DND-41 (cell line): ENCODE measurements at regions not wholly inside any gene's neighbourhood (a gene's known extent, or its start where the extent isn't known, plus 50 kb on each side); places are given as distances from the start of the nearest gene placed in this dataset.

Experiments
- ATAC-seq: fragments of 200-7000 bp; cut with Tn5 transposase; 3 replicates; pipeline ENCODE4 v1.9.1; 2021; ENCODE audit warnings: low read depth; ENCODE audit not compliant: insufficient read depth
- DNase-seq: peaks from one replicate; pipeline ENCODE4 v3.0.0-alpha.2; 2020
- H2AFZ ChIP-seq: 2 replicates; pipeline ENCODE4 v1.6.0; 2012; ENCODE audit warnings: low read depth, low read length
- H3K27ac ChIP-seq: 2 replicates; pipeline ENCODE4 v1.5.1; 2012; ENCODE audit warnings: low read length, inconsistent platforms
- H3K27me3 ChIP-seq: fragments of 200-600 bp; sonication (generic); 2 replicates; pipeline ENCODE4 v1.6.0; 2012; ENCODE audit warnings: low read length, mild to moderate bottlenecking, inconsistent platforms; ENCODE audit not compliant: insufficient read depth, poor library complexity
- H3K36me3 ChIP-seq: 2 replicates; pipeline ENCODE4 v1.5.1; 2012; ENCODE audit warnings: low read length, inconsistent platforms; ENCODE audit not compliant: insufficient read depth
- H3K4me1 ChIP-seq: 2 replicates; pipeline ENCODE4 v1.5.1; 2012; ENCODE audit warnings: mild to moderate bottlenecking, low read length; ENCODE audit not compliant: insufficient read depth
- H3K4me2 ChIP-seq: 2 replicates; pipeline ENCODE4 v1.6.0; 2012; ENCODE audit warnings: mild to moderate bottlenecking, moderate library complexity, low read length, inconsistent platforms; ENCODE audit not compliant: insufficient read depth
- H3K4me3 ChIP-seq, 2 experiments: fragments of 200-600 bp in 1 of 2; shearing (Covaris generic) in 1 of 2; 2 replicates each; pipeline ENCODE4 v1.5.1; 2012 to 2016; ENCODE audit warnings: inconsistent platforms in 2 of 2, low read length in 2 of 2, mild to moderate bottlenecking in 2 of 2, low read depth in 1 of 2, moderate library complexity in 1 of 2
- H3K79me2 ChIP-seq: 2 replicates; pipeline ENCODE4 v1.6.0; 2012; ENCODE audit warnings: low read length, inconsistent platforms; ENCODE audit not compliant: insufficient read depth
- H3K9ac ChIP-seq: 2 replicates; pipeline ENCODE4 v1.6.0; 2012; ENCODE audit warnings: low read depth, mild to moderate bottlenecking, inconsistent platforms, low read length, moderate library complexity
- H3K9me3 ChIP-seq: 2 replicates; pipeline ENCODE4 v1.5.1; 2012; ENCODE audit warnings: low read length, moderate library complexity, mild to moderate bottlenecking, inconsistent platforms; ENCODE audit not compliant: insufficient read depth, severe bottlenecking
- H4K20me1 ChIP-seq: 2 replicates; pipeline ENCODE4 v1.6.0; 2012; ENCODE audit warnings: low read length; ENCODE audit not compliant: insufficient read depth
- EZH2 ChIP-seq: IDR thresholded peaks from 3 replicates; pipeline ENCODE4 v1.6.1; 2012; ENCODE audit warnings: borderline replicate concordance, low read depth, mild to moderate bottlenecking, moderate library complexity, low read length, inconsistent platforms; ENCODE audit not compliant: severe bottlenecking
- TF ChIP-seq, protein P1 (sequence below): IDR thresholded peaks from 2 replicates; pipeline ENCODE4 v1.5.1; 2012; ENCODE audit warnings: borderline replicate concordance, low read length, moderate library complexity, mild to moderate bottlenecking; ENCODE audit not compliant: poor library complexity, severe bottlenecking; ENCODE audit errors: extremely low read depth

GRCh38 chr5:97580746-97581145 lies 397.7 kb upstream of the RIOK2 start:
- Histone ChIP-seq H3K9ac (no peak overlapping the region), H3K4me2 (no peak overlapping the region), H3K27ac (no peak overlapping the region), H3K9me3 (no peaks in the 10 kb centered on the region), H3K79me2 (no peaks in the 10 kb centered on the region), H4K20me1 (no peaks in the 10 kb centered on the region), H3K4me1 (no peaks in the 10 kb centered on the region), H3K27me3 (no peaks in the 10 kb centered on the region), H3K4me3 (no peak overlapping the region), H2AFZ (no peak overlapping the region), H3K36me3 (no peaks in the 10 kb centered on the region)
- no peak for TF ChIP-seq EZH2
- TF ChIP-seq, protein P1, sequence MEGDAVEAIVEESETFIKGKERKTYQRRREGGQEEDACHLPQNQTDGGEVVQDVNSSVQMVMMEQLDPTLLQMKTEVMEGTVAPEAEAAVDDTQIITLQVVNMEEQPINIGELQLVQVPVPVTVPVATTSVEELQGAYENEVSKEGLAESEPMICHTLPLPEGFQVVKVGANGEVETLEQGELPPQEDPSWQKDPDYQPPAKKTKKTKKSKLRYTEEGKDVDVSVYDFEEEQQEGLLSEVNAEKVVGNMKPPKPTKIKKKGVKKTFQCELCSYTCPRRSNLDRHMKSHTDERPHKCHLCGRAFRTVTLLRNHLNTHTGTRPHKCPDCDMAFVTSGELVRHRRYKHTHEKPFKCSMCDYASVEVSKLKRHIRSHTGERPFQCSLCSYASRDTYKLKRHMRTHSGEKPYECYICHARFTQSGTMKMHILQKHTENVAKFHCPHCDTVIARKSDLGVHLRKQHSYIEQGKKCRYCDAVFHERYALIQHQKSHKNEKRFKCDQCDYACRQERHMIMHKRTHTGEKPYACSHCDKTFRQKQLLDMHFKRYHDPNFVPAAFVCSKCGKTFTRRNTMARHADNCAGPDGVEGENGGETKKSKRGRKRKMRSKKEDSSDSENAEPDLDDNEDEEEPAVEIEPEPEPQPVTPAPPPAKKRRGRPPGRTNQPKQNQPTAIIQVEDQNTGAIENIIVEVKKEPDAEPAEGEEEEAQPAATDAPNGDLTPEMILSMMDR: no peak
- ATAC-seq: no peak
- DNase-seq: no peak

DNA sequence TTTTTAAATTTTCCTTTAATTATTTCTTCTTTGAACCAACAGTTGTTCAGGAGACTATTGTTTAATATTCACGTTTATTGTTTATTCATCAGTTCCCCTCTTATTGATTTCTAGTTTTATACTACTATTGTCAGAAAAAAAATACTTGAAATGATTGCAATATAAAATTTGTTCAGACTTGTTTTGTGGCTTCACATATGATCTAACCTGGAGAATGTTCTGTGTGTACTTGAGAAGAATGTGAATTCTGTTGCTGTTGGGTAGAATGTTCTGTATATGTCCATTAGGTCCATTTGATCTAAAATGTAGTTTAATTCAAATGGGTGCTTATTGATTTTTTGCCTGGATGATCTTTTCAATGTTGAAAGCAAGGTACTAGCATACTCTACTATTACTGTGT lies 408.7 kb upstream of the RIOK2 start:
- H4K20me1 ChIP-seq: no peaks in the 10 kb centered on the region
- H3K36me3 ChIP-seq: no peaks in the 10 kb centered on the region
- no peaks in the 10 kb centered on the region for H3K27me3 ChIP-seq
- H3K4me2 ChIP-seq: no peak overlapping the region
- H2AFZ ChIP-seq: no peak overlapping the region
- ATAC-seq (no peak), DNase-seq (no peak)
- no peak overlapping the region for H3K4me3 ChIP-seq
- TF ChIP-seq EZH2: no peak
- TF ChIP-seq, protein P1: no peak
- no peak overlapping the region for H3K27ac ChIP-seq
- H3K9ac ChIP-seq: no peak overlapping the region
- no peaks in the 10 kb centered on the region for H3K4me1 ChIP-seq
- peaks cover 2% of the 10 kb centered on the region for H3K9me3 ChIP-seq
- H3K79me2 ChIP-seq: no peaks in the 10 kb centered on the region

DNA sequence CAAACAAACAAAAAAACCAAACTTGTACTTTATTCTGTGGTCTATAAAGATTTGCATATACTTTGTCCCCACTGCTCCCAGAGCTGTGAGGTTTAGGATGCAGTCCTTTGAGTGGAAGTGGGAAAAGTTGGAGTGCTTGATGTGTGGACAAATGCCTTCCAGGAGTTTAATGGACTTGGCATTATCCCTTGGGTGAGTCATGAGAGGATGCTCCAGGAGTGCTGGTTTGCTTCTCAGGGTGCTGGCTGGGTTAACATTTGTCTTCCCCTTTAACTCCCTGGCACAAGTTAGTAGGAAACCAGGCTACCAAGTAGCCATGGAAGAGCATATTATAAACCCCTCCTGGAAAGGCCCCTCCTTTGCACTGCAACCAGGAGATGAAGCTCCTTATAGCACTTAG lies 417.4 kb upstream of the RIOK2 start:
- no peaks in the 10 kb centered on the region for H3K27me3 ChIP-seq
- no peaks in the 10 kb centered on the region for H3K36me3 ChIP-seq
- DNase-seq (no peak), ATAC-seq (no peak)
- no peak overlapping the region for H3K4me3 ChIP-seq
- H4K20me1 ChIP-seq: no peaks in the 10 kb centered on the region
- H2AFZ ChIP-seq: no peak overlapping the region
- TF ChIP-seq EZH2: no peak
- TF ChIP-seq, protein P1: no peak
- no peak overlapping the region for H3K4me2 ChIP-seq
- H3K4me1 ChIP-seq: no peaks in the 10 kb centered on the region
- no peak overlapping the region for H3K9ac ChIP-seq
- H3K9me3 ChIP-seq: peaks cover 17% of the 10 kb centered on the region
- no peak overlapping the region for H3K27ac ChIP-seq
- H3K79me2 ChIP-seq: no peaks in the 10 kb centered on the region

- Histone ChIP-seq H3K4me3 (no peak overlapping the region), H3K27ac (no peak overlapping the region), H3K4me2 (no peak overlapping the region), H3K4me1 (no peaks in the 10 kb centered on the region), H3K79me2 (no peaks in the 10 kb centered on the region), H3K36me3 (no peaks in the 10 kb centered on the region), H2AFZ (no peak overlapping the region), H3K9ac (no peak overlapping the region), H3K27me3 (no peaks in the 10 kb centered on the region), H3K9me3 (peaks cover 16% of the 10 kb centered on the region), H4K20me1 (no peaks in the 10 kb centered on the region)
- DNase-seq (no peak), ATAC-seq (no peak)
- TF ChIP-seq, protein P1: no peak
- no peak for TF ChIP-seq EZH2
Observed at GRCh38 chr5:97601651-97602050, 418.6 kb upstream of the RIOK2 start.
